ENCODE measurements at regions not wholly inside any gene's neighbourhood (a gene's known extent, or its start where the extent isn't known, plus 50 kb on each side); places are given as distances from the start of the nearest gene placed in this dataset.

DNA sequence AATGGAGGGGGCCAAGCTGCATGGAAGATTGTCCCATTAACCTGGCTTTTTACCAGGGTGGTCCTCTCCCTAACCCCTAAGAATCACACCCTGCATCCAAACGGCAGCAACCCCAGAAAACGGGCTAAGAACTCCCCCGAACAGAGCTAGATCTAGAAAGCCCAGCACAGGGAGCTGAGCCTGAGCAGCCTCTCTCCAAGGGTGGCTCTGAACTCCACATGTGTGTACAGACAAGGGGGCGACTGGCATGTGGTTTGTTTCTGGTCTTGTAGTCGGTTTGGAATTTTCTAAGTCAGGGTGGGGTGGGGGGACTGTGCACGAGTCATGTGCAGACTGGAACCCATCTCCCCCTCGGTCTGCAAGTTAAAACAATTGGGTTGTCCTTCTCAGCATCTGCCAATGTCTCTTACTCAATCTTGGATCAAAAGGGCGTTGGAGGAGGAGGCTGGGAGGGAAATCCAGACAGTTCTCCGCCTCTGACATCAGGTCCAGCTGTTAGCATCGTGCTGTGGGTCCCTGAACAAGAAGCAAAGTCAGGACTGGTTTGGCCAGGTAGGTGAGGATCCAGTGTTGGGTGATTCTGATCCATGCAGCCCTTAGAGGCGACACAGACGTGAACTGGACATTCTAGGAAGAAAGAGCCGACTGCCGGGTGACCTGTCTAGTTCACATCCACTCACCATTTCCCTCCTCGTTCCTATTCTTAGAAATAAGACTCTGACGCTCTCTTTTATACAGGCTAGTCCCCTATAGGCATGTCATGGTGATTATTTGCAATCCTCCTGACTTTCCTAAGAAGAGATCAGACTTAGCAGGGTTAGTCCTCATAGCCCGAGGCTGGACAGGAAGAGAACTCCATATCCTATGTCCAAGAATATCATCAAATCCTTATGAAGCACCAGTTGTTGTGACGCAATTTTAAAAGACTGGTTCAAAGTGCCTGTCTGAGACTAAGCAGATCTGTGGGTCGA, 381.8 kb downstream of the SOX9 start:
- TF ChIP-seq POLR2AphosphoS5 (IDR thresholded peaks at IDR 0.05; ENCODE audit: borderline replicate concordance, low read depth, low read length) (no peak), EZH2 (IDR thresholded peaks at IDR 0.05) (no peak)

Measured in SK-N-MC (cell line).